ENCODE measurements at regions not wholly inside any gene's neighbourhood (a gene's known extent, or its start where the extent isn't known, plus 50 kb on each side); places are given as distances from the start of the nearest gene placed in this dataset.
"Not testable (repeated sequence)": the region's sequence is repeated elsewhere in the genome, so short reads cannot be mapped to it uniquely, and the experiment has no call there.

DNA sequence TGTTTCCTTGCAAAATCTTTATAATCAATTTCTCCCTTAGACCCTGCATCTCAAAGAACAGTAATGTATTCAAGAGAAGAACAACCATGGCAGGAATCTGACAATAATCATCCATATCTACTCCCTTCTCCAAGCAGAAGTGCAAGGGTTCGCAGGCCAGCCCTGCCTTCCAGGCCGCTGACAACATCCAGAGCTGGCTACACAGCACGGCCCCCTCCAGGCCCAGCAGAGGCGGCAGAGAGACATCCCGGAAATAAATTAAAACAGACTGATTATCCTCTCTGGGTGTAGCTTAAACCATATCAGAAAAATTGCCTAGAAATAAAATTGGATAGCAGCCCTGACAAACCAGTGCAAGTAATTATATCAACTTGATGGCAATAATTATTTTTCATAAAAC is 223.3 kb downstream of the FAM43A start:
- DNase-seq (no peak), ATAC-seq (no peak)
- Histone ChIP-seq H3K36me3 (no peaks in the 10 kb centered on the region), H3K4me1 (no peaks in the 10 kb centered on the region), H3K27me3 (no peaks in the 10 kb centered on the region), H3K9me3 (no peaks in the 10 kb centered on the region), H3K27ac (no peak overlapping the region), H3K4me3 (no peak overlapping the region)
- in situ Hi-C loops (cut with MboI; ENCODE audit: low sequenced_read_pairs in 4 of 4) = no loop called here
- TF ChIP-seq, protein P1, sequence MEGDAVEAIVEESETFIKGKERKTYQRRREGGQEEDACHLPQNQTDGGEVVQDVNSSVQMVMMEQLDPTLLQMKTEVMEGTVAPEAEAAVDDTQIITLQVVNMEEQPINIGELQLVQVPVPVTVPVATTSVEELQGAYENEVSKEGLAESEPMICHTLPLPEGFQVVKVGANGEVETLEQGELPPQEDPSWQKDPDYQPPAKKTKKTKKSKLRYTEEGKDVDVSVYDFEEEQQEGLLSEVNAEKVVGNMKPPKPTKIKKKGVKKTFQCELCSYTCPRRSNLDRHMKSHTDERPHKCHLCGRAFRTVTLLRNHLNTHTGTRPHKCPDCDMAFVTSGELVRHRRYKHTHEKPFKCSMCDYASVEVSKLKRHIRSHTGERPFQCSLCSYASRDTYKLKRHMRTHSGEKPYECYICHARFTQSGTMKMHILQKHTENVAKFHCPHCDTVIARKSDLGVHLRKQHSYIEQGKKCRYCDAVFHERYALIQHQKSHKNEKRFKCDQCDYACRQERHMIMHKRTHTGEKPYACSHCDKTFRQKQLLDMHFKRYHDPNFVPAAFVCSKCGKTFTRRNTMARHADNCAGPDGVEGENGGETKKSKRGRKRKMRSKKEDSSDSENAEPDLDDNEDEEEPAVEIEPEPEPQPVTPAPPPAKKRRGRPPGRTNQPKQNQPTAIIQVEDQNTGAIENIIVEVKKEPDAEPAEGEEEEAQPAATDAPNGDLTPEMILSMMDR (IDR thresholded peaks at IDR 0.05 in 4 of 5, conservative IDR thresholded peaks at IDR 0.05 in 1 of 5) = no peak
- TF ChIP-seq POLR2A (IDR thresholded peaks at IDR 0.05) = no peak
- intact Hi-C loops (cut with DNase I; ENCODE audit: low total_unique reads) = no loop called here

- H3K4me3 ChIP-seq = no peak overlapping the region
- DNase-seq = no peak
- no peaks in the 10 kb centered on the region for H3K4me1 ChIP-seq
- no peak overlapping the region for H3K27ac ChIP-seq
- no peaks in the 10 kb centered on the region for H3K36me3 ChIP-seq
- TF ChIP-seq, protein P1 (IDR thresholded peaks at IDR 0.05 in 4 of 5, conservative IDR thresholded peaks at IDR 0.05 in 1 of 5) = no peak
- no peak for TF ChIP-seq POLR2A (IDR thresholded peaks at IDR 0.05)
- H3K27me3 ChIP-seq = no peaks in the 10 kb centered on the region
- intact Hi-C loops (cut with DNase I; ENCODE audit: low total_unique reads) = no loop called here
- H3K9me3 ChIP-seq = no peaks in the 10 kb centered on the region
- ATAC-seq = no peak
- in situ Hi-C loops (cut with MboI; ENCODE audit: low sequenced_read_pairs in 4 of 4) = no loop called here
Observed at GRCh38 chr3:194910414-194910984, 224.8 kb downstream of the FAM43A start.

DNA sequence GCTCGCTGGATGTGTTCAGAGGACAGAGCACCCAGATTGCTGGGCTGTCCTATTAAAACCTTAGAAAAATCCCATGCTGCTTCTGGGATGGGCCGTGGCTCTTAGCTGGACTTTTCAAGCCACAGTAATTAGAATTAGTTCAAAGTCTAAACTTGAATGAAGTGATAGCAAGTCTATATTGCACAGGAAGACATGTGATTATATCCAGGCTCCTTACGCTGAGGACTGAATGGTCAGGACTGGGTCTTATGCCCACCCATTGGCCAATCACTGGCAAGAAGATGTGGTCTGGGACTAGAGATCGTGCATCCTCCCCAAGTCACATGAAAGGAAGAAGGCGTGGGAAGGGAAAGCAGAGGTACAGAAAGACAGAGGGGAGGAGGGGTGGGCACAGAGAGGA is 227.6 kb downstream of the FAM43A start:
- in situ Hi-C loops (cut with MboI; ENCODE audit: low sequenced_read_pairs in 4 of 4) (no loop called here), intact Hi-C loops (cut with DNase I; ENCODE audit: low total_unique reads) (no loop called here)
- Histone ChIP-seq H3K9me3 (no peaks in the 10 kb centered on the region), H3K4me1 (no peaks in the 10 kb centered on the region), H3K27ac (no peak overlapping the region), H3K27me3 (no peaks in the 10 kb centered on the region), H3K36me3 (no peaks in the 10 kb centered on the region), H3K4me3 (no peak overlapping the region)
- TF ChIP-seq, protein P1 (IDR thresholded peaks at IDR 0.05 in 4 of 5, conservative IDR thresholded peaks at IDR 0.05 in 1 of 5) = no peak
- no peak for DNase-seq
- ATAC-seq = no peak

DNA sequence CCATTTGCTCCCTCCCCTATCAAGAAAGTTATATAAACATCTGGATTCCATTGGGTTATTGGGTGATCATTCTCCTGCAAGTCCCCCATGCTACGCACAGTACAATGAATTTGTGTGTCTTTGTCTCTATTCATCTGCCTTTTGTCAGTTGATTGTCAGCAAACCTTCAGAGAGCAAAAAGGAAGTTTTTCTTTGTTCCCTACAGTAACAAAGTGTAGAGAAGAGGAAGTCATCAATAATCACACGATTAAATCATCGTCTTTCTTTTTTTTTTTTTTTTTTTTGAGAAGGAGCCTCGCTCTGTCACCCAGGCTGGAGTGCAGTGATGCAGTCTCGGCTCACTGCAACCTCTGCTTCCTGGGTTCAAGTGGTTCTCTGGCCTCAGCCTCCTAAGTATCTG is 239.2 kb downstream of the FAM43A start:
- intact Hi-C loops (cut with DNase I; ENCODE audit: low total_unique reads); DNase-seq; ATAC-seq: not testable (repeated sequence)

GRCh38 chr3:194925614-194926013 is 239.9 kb downstream of the FAM43A start:
- no peaks in the 10 kb centered on the region for H3K27me3 ChIP-seq
- intact Hi-C loops (cut with DNase I; ENCODE audit: low total_unique reads) = no loop called here
- no peaks in the 10 kb centered on the region for H3K36me3 ChIP-seq
- DNase-seq = no peak
- ATAC-seq = no peak
- no peaks in the 10 kb centered on the region for H3K9me3 ChIP-seq
- TF ChIP-seq POLR2A (IDR thresholded peaks at IDR 0.05) = no peak
- TF ChIP-seq, protein P1 (IDR thresholded peaks at IDR 0.05 in 4 of 5, conservative IDR thresholded peaks at IDR 0.05 in 1 of 5) = no peak
- no peak overlapping the region for H3K27ac ChIP-seq
- in situ Hi-C loops (cut with MboI; ENCODE audit: low sequenced_read_pairs in 4 of 4) = no loop called here
- peaks cover 14 to 22% of the 10 kb centered on the region in 2 donors for H3K4me1 ChIP-seq
- H3K4me3 ChIP-seq = no peak overlapping the region

More for the DNA sequence above, 239.2 kb downstream of the FAM43A start:
- H3K36me3 ChIP-seq; H3K27me3 ChIP-seq; in situ Hi-C loops (cut with MboI; ENCODE audit: low sequenced_read_pairs in 4 of 4); H3K4me3 ChIP-seq; H3K9me3 ChIP-seq; H3K27ac ChIP-seq: not testable (repeated sequence)
- peaks cover 9 to 16% of the 10 kb centered on the region in 2 donors for H3K4me1 ChIP-seq

Measured in gastrocnemius medialis (tissue), 4 donors.